GM12874 (cell line): ENCODE measurements at regions not wholly inside any gene's neighbourhood (a gene's known extent, or its start where the extent isn't known, plus 50 kb on each side); places are given as distances from the start of the nearest gene placed in this dataset.

Source experiments
- TF ChIP-seq, protein P1 (sequence below): IDR thresholded peaks from 2 replicates; pipeline ENCODE4 v1.5.1; 2011; ENCODE audit warnings: low read depth, mild to moderate bottlenecking, control low read depth, low read length, moderate library complexity; ENCODE audit not compliant: insufficient read depth

- TF ChIP-seq, protein P1, sequence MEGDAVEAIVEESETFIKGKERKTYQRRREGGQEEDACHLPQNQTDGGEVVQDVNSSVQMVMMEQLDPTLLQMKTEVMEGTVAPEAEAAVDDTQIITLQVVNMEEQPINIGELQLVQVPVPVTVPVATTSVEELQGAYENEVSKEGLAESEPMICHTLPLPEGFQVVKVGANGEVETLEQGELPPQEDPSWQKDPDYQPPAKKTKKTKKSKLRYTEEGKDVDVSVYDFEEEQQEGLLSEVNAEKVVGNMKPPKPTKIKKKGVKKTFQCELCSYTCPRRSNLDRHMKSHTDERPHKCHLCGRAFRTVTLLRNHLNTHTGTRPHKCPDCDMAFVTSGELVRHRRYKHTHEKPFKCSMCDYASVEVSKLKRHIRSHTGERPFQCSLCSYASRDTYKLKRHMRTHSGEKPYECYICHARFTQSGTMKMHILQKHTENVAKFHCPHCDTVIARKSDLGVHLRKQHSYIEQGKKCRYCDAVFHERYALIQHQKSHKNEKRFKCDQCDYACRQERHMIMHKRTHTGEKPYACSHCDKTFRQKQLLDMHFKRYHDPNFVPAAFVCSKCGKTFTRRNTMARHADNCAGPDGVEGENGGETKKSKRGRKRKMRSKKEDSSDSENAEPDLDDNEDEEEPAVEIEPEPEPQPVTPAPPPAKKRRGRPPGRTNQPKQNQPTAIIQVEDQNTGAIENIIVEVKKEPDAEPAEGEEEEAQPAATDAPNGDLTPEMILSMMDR, result no peak
Observed at GRCh38 chr12:111259231-111259630, 109.7 kb downstream of the PHETA1 start.

- TF ChIP-seq, protein P1, result no peak
Observed at GRCh38 chr12:111257435-111257902, 111.4 kb downstream of the PHETA1 start.

DNA sequence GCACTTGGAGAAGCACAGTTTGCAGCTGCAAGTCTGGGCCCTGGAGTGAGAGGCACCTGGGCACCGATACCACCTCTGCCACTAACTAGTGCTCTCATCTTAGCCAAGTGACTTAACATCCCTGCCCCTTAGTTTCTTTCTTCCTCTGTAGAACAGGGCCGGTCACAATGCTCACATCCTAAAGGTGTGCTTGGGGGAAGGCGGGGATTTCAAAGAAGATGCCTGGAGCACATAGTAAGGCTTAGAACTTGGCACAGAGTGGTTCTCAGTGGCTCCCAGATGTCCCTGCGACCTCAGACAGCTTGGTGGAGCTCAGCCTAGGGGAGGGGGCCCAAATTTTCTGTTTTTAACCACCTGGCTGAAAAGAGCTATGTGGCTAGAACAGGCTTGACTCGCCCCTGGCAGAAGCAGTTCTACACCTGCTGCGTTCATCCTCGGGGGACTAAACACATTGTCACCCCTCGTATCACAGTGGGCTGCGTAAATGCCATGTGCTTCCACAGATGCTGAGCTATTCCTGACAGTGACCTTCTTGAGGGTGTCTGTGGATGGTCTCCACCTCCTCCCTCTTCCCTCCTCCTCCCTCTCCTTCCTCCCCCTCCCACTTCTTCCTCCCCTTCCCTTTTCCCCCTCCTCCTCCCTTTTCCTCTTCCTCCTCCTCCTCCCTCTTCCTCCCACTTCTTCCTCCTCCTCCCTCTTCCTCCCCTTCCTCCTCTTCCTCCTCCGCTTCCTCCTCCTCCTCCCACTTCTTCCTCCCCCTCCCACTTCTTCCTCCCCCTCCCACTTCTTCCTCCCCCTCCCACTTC, 112.1 kb downstream of the PHETA1 start:
- TF ChIP-seq, protein P1, result no peak

GRCh38 chr12:111255261-111255660, 113.6 kb downstream of the PHETA1 start:
- TF ChIP-seq, protein P1, result no peak

- TF ChIP-seq, protein P1, result no peak
Observed at GRCh38 chr12:111254106-111254505, 114.8 kb downstream of the PHETA1 start.

GRCh38 chr12:111253213-111253612, 115.7 kb downstream of the PHETA1 start:
- TF ChIP-seq, protein P1, result no peak

- TF ChIP-seq, protein P1, result no peak
Observed at GRCh38 chr12:111251787-111252186, 117.1 kb downstream of the PHETA1 start.
